Mucosa of gallbladder (tissue), 1 donor: ENCODE measurements at regions not wholly inside any gene's neighbourhood (a gene's known extent, or its start where the extent isn't known, plus 50 kb on each side); places are given as distances from the start of the nearest gene placed in this dataset.
"Not testable (repeated sequence)": the region's sequence is repeated elsewhere in the genome, so short reads cannot be mapped to it uniquely, and the experiment has no call there.

Experiments used
- DNase-seq: peaks from one replicate; pipeline ENCODE4 v3.0.0-alpha.2; 2020; ENCODE audit warnings: low spot score
- donor health status: DM: no; HTN: no; CAD: no.

GRCh38 chr3:176347424-176348146 is 849.7 kb downstream of the TBL1XR1 start:
- no peak for DNase-seq

- DNase-seq, result no peak
These were observed 855.3 kb downstream of the TBL1XR1 start for GRCh38 chr3:176341963-176342362.

- DNase-seq, result no peak
These were observed 868.6 kb downstream of the TBL1XR1 start for GRCh38 chr3:176328666-176329065.

GRCh38 chr3:176328198-176328597 is 869.1 kb downstream of the TBL1XR1 start:
- no peak for DNase-seq

GRCh38 chr3:176326894-176327490 is 870.3 kb downstream of the TBL1XR1 start:
- DNase-seq, result not testable (repeated sequence)

GRCh38 chr3:176321532-176321931 is 875.8 kb downstream of the TBL1XR1 start:
- not testable (repeated sequence) for DNase-seq

GRCh38 chr3:176321099-176321498 is 876.2 kb downstream of the TBL1XR1 start:
- no peak for DNase-seq

- DNase-seq, result no peak
These were observed 883.9 kb downstream of the TBL1XR1 start for GRCh38 chr3:176313426-176313825.

GRCh38 chr3:176310641-176311040 is 886.6 kb downstream of the TBL1XR1 start:
- DNase-seq, result no peak

GRCh38 chr3:176302271-176302670 is 895.0 kb downstream of the TBL1XR1 start:
- DNase-seq, result no peak

GRCh38 chr3:176296066-176296597 is 901.1 kb downstream of the TBL1XR1 start:
- no peak for DNase-seq

- DNase-seq, result no peak
These were observed 904.0 kb downstream of the TBL1XR1 start for GRCh38 chr3:176293276-176293675.

GRCh38 chr3:176286476-176287085 is 910.7 kb downstream of the TBL1XR1 start:
- no peak for DNase-seq

- no peak for DNase-seq
These were observed 921.7 kb downstream of the TBL1XR1 start for GRCh38 chr3:176275538-176275937.

GRCh38 chr3:176275113-176275512 is 922.2 kb downstream of the TBL1XR1 start:
- no peak for DNase-seq

- no peak for DNase-seq
These were observed 923.1 kb downstream of the TBL1XR1 start for GRCh38 chr3:176274161-176274560.

- DNase-seq, result no peak
These were observed 935.2 kb downstream of the TBL1XR1 start for GRCh38 chr3:176262071-176262470.

- no peak for DNase-seq
These were observed 950.1 kb downstream of the TBL1XR1 start for GRCh38 chr3:176247191-176247590.

- no peak for DNase-seq
These were observed 977.3 kb downstream of the TBL1XR1 start for GRCh38 chr3:176219970-176220369.

- DNase-seq, result no peak
These were observed 982.5 kb downstream of the TBL1XR1 start for GRCh38 chr3:176214758-176215157.

- DNase-seq, result not testable (repeated sequence)
These were observed 984.0 kb downstream of the TBL1XR1 start for GRCh38 chr3:176213314-176213713.

- DNase-seq, result no peak
These were observed 988.4 kb downstream of the TBL1XR1 start for GRCh38 chr3:176208915-176209314.

- DNase-seq, result no peak
These were observed 989.0 kb downstream of the TBL1XR1 start for GRCh38 chr3:176208283-176208682.
